ENCODE measurements at regions not wholly inside any gene's neighbourhood (a gene's known extent, or its start where the extent isn't known, plus 50 kb on each side); places are given as distances from the start of the nearest gene placed in this dataset.

- intact Hi-C loops (cut with DNase I) = no loop called here
These were observed 133.2 kb upstream of the SYNCRIP start for GRCh38 chr6:85775883-85776282.

GRCh38 chr6:85772641-85773040 is 130.0 kb upstream of the SYNCRIP start:
- no peak overlapping the region for H3K9ac ChIP-seq (ENCODE audit: low read depth in 2 of 2, low read length in 2 of 2)
- DNase-seq = no peak
- H3K4me3 ChIP-seq = no peak overlapping the region
- H3K27me3 ChIP-seq = no peaks in the 10 kb centered on the region
- no peak for TF ChIP-seq CTCF (IDR thresholded peaks at IDR 0.05)
- H3K36me3 ChIP-seq = no peaks in the 10 kb centered on the region
- H3K27ac ChIP-seq = no peak overlapping the region
- H3K4me1 ChIP-seq = no peaks in the 10 kb centered on the region
- no peaks in the 10 kb centered on the region for H3K9me3 ChIP-seq
- intact Hi-C loops (cut with DNase I) = no loop called here

More at GRCh38 chr6:85775883-85776282, 133.2 kb upstream of the SYNCRIP start:
- Histone ChIP-seq H3K27me3 (no peaks in the 10 kb centered on the region), H3K9ac (ENCODE audit: low read depth in 2 of 2, low read length in 2 of 2) (no peak overlapping the region), H3K4me3 (no peak overlapping the region), H3K27ac (no peak overlapping the region), H3K36me3 (no peaks in the 10 kb centered on the region), H3K9me3 (no peaks in the 10 kb centered on the region), H3K4me1 (no peaks in the 10 kb centered on the region)
- DNase-seq = no peak
- TF ChIP-seq CTCF (IDR thresholded peaks at IDR 0.05) = no peak

GRCh38 chr6:85771925-85772430 is 129.3 kb upstream of the SYNCRIP start:
- H3K4me1 ChIP-seq = no peaks in the 10 kb centered on the region
- no peak overlapping the region for H3K27ac ChIP-seq
- no peaks in the 10 kb centered on the region for H3K27me3 ChIP-seq
- H3K9me3 ChIP-seq = no peaks in the 10 kb centered on the region
- no peak for TF ChIP-seq CTCF (IDR thresholded peaks at IDR 0.05)
- intact Hi-C loops (cut with DNase I) = no loop called here
- no peaks in the 10 kb centered on the region for H3K36me3 ChIP-seq
- H3K9ac ChIP-seq (ENCODE audit: low read depth in 2 of 2, low read length in 2 of 2) = no peak overlapping the region
- no peak overlapping the region for H3K4me3 ChIP-seq
- no peak for DNase-seq

GRCh38 chr6:85771455-85771854 is 128.8 kb upstream of the SYNCRIP start:
- H3K27ac ChIP-seq = no peak overlapping the region
- H3K27me3 ChIP-seq = no peaks in the 10 kb centered on the region
- no peaks in the 10 kb centered on the region for H3K4me1 ChIP-seq
- no peak for DNase-seq
- no peaks in the 10 kb centered on the region for H3K9me3 ChIP-seq
- intact Hi-C loops (cut with DNase I) = no loop called here
- H3K4me3 ChIP-seq = no peak overlapping the region
- H3K36me3 ChIP-seq = no peaks in the 10 kb centered on the region
- no peak overlapping the region for H3K9ac ChIP-seq (ENCODE audit: low read depth in 2 of 2, low read length in 2 of 2)
- TF ChIP-seq CTCF (IDR thresholded peaks at IDR 0.05) = no peak

GRCh38 chr6:85764844-85765243 is 122.2 kb upstream of the SYNCRIP start:
- no peak for DNase-seq
- Histone ChIP-seq H3K4me3 (no peak overlapping the region), H3K27ac (no peak overlapping the region), H3K9ac (ENCODE audit: low read depth in 2 of 2, low read length in 2 of 2) (no peak overlapping the region), H3K27me3 (no peaks in the 10 kb centered on the region), H3K36me3 (no peaks in the 10 kb centered on the region), H3K9me3 (no peaks in the 10 kb centered on the region), H3K4me1 (no peaks in the 10 kb centered on the region)
- TF ChIP-seq CTCF (IDR thresholded peaks at IDR 0.05) = no peak
- intact Hi-C loops (cut with DNase I) = loop anchor here (5.0 kb wide), 1 partner anchor 1092 kb away; no protein-coding TSS in a partner anchor

Data from colonic mucosa (tissue), 4 donors.